Subcutaneous abdominal adipose tissue (tissue), 5 donors: ENCODE measurements at regions not wholly inside any gene's neighbourhood (a gene's known extent, or its start where the extent isn't known, plus 50 kb on each side); places are given as distances from the start of the nearest gene placed in this dataset.
"Not testable (repeated sequence)": the region's sequence is repeated elsewhere in the genome, so short reads cannot be mapped to it uniquely, and the experiment has no call there.

Experiments
- H3K27ac ChIP-seq: one replicate; pipeline ENCODE4 v1.7.0; 2013; ENCODE audit warnings: low read depth, mild to moderate bottlenecking, inconsistent platforms, low read length, moderate library complexity
- H3K27me3 ChIP-seq, 5 donors: one replicate each; pipeline ENCODE4 v1.7.0; 2013; ENCODE audit warnings: low read length in 5 of 5, inconsistent platforms in 1 of 5; ENCODE audit not compliant: control insufficient read depth in 5 of 5, insufficient read depth in 4 of 5
- H3K36me3 ChIP-seq, 5 donors: one replicate each; pipeline ENCODE4 v1.7.0; 2013; ENCODE audit warnings: low read length in 5 of 5; ENCODE audit not compliant: control insufficient read depth in 5 of 5, insufficient read depth in 5 of 5
- H3K4me1 ChIP-seq, 5 donors: one replicate each; pipeline ENCODE4 v1.7.0; 2013; ENCODE audit warnings: low read length in 5 of 5, mild to moderate bottlenecking in 3 of 5, moderate library complexity in 1 of 5; ENCODE audit not compliant: control insufficient read depth in 5 of 5, insufficient read depth in 5 of 5
- H3K4me3 ChIP-seq, 5 donors: one replicate each; pipeline ENCODE4 v1.7.0; 2013; ENCODE audit warnings: low read length in 5 of 5, low read depth in 1 of 5
- H3K9ac ChIP-seq, 5 donors: one replicate each; pipeline ENCODE4 v1.7.0; 2013; ENCODE audit warnings: low read length in 5 of 5, mild to moderate bottlenecking in 4 of 5, moderate library complexity in 3 of 5
- H3K9me3 ChIP-seq, 5 donors: one replicate each; pipeline ENCODE4 v1.7.0; 2013; ENCODE audit warnings: low read length in 5 of 5; ENCODE audit not compliant: control insufficient read depth in 5 of 5
- donor health status: healthy.
- donor health status: healthy.
- donor health status: healthy.
- donor health status: healthy.
- donor health status: healthy.

DNA sequence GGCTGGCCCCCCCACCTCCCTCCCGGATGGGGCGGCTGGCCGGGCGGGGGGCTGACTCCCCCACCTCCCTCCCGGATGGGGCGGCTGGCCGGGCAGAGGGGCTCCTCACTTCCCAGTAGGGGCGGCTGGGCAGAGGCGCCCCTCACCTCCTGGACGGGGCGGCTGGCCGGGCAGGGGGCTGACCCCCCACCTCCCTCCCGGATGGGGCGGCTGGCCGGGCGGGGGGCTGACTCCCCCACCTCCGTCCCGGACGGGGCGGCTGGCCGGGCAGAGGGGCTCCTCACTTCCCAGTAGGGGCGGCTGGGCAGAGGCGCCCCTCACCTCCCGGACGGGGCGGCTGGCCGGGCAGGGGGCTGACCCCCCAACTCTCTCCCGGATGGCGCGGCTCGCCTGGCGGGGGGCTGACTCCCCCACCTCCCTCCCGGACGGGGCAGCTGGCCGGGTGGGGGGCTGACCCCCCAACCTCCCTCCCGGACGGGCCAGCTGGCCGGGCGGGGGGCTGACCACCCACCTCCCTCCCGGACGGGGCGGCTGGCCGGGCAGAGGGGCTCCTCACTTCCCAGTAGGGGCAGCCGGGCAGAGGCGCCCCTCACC, 194.1 kb upstream of the GRIA1 start:
- not testable (repeated sequence) for H3K36me3 ChIP-seq, H3K9ac ChIP-seq, H3K4me1 ChIP-seq, H3K9me3 ChIP-seq, H3K27me3 ChIP-seq, H3K27ac ChIP-seq, H3K4me3 ChIP-seq

DNA sequence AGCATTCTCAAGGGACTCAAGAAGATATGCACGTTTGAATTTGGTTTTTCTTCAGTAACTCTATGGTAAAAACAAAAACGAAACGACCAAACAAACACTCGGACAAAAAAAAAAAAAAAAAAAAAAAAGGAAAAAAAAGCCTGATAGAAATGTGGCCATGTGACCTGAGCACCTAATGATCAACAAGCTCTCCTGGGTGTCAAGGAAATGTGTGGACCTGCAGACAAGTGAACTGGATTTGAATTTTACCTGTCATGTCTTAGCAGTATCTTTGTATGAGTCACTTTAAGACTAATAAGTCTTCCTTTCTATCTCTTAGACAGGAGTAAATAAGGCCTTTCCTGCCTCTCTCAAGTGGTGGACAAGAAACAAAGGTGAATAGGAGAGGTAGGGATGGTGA, 190.6 kb upstream of the GRIA1 start:
- no peak overlapping the region for H3K9ac ChIP-seq
- no peaks in the 10 kb centered on the region for H3K27me3 ChIP-seq
- no peak overlapping the region for H3K27ac ChIP-seq
- H3K4me1 ChIP-seq = no peaks in the 10 kb centered on the region
- H3K9me3 ChIP-seq = no peaks in the 10 kb centered on the region
- no peaks in the 10 kb centered on the region for H3K36me3 ChIP-seq
- no peak overlapping the region for H3K4me3 ChIP-seq

DNA sequence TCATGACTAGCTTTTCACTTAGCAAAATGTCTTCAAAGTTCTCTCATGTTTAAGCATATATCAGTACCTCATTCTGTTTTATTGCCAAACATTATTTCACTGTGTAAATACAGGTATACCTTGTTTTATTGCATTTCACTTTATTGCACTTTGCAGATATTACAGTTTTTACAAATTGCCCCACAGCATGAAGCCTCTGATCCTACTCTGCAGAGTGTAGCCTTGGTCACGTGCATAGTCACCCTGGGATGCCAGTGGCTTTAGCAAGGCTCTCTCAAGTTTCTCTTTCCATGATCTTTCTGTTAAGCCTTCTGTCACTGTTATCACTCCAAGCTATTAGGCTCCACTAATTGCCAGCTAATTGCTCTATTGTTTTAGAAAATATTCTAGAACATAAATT, 182.2 kb upstream of the GRIA1 start:
- H3K27me3 ChIP-seq = no peaks in the 10 kb centered on the region
- no peak overlapping the region for H3K9ac ChIP-seq
- H3K4me1 ChIP-seq = no peaks in the 10 kb centered on the region
- H3K27ac ChIP-seq = no peak overlapping the region
- peaks cover 0 to 3% (median 2%) of the 10 kb centered on the region in 5 donors for H3K9me3 ChIP-seq
- no peaks in the 10 kb centered on the region for H3K36me3 ChIP-seq
- H3K4me3 ChIP-seq = no peak overlapping the region

DNA sequence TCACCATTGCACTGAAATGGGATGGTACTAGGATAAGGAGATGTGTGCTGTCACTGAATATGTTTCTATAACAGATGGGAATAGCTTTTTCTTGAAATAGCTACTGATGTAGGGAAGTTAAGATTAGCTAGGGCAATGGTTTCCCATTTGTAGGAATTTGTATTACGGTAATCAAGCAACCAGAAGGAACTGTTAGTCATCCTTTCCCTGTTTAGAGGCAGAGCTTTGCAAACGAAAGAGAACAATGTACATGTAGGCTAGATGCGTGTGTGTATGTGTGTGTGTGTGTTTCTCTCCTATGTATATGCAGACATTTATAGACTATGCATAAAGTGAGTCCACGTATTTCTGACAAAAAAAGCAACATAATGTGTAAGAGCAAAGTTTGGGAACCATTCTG, 171.9 kb upstream of the GRIA1 start:
- Histone ChIP-seq H3K9ac (no peak overlapping the region), H3K4me3 (no peak overlapping the region), H3K4me1 (no peaks in the 10 kb centered on the region), H3K27me3 (no peaks in the 10 kb centered on the region), H3K36me3 (no peaks in the 10 kb centered on the region), H3K9me3 (no peaks in the 10 kb centered on the region), H3K27ac (no peak overlapping the region)

DNA sequence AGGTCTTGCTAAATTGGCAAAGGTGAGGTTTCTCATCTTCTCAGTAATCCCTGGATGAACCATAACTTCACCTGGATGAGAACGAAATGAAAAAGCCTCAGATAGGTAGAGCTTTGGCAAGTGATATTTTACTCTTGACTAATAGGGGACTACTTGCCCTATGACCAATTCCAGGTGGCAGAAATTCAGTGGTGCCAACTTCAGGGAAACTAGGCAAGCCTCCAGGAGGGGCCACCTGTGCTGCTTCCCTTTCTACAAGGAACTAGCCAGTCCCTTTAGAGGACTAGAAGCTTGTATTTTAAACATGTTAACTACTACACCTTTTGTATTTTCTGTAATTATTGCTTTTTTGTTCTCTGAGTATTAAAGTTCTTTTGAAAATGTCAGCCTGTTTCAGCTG, 169.0 kb upstream of the GRIA1 start:
- Histone ChIP-seq H3K9ac (no peak overlapping the region), H3K27ac (no peak overlapping the region), H3K4me3 (no peak overlapping the region), H3K36me3 (no peaks in the 10 kb centered on the region), H3K4me1 (no peaks in the 10 kb centered on the region), H3K27me3 (no peaks in the 10 kb centered on the region), H3K9me3 (no peaks in the 10 kb centered on the region)

DNA sequence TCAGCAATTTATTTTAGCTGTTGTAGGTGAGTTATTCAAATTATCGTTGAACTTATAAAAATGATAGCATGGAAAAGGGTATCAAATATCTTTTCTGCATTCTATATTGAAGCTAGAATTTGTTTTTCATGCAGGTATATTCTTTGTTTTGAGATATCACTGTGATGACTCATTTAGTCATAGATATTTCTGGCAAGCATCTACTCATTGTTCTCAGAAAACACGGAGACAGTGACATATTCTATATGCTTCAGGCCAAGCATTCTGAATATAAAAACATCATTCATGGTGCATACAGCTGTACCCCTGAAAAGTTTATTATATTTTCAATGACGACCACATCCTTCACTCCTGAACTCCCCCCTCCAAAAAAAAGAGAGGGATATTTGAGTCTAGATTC, 150.3 kb upstream of the GRIA1 start:
- Histone ChIP-seq H3K27ac (no peak overlapping the region), H3K9me3 (no peaks in the 10 kb centered on the region), H3K27me3 (no peaks in the 10 kb centered on the region), H3K4me1 (no peaks in the 10 kb centered on the region), H3K9ac (no peak overlapping the region), H3K4me3 (no peak overlapping the region), H3K36me3 (no peaks in the 10 kb centered on the region)

DNA sequence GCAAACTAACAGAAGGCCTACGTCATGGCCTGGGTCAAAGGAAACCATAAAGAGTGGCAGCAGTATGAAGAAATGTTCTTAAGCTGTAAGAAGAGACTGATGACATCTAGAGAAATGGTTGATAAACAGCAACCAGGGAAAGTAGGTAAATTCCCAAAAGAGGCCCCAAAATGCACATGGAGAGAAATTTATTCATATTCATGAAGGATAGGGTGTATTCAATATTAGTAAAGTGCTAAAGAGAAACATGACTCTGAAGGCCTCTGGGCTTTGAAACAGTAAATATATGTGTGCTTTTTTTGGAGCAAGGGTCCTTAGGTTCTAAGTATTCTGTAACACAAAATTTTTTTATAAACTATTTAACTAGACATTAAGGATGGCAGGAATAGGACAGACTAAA, 149.7 kb upstream of the GRIA1 start:
- no peaks in the 10 kb centered on the region for H3K4me1 ChIP-seq
- H3K27me3 ChIP-seq = no peaks in the 10 kb centered on the region
- no peak overlapping the region for H3K4me3 ChIP-seq
- H3K9me3 ChIP-seq = no peaks in the 10 kb centered on the region
- H3K9ac ChIP-seq = no peak overlapping the region
- no peaks in the 10 kb centered on the region for H3K36me3 ChIP-seq
- no peak overlapping the region for H3K27ac ChIP-seq

DNA sequence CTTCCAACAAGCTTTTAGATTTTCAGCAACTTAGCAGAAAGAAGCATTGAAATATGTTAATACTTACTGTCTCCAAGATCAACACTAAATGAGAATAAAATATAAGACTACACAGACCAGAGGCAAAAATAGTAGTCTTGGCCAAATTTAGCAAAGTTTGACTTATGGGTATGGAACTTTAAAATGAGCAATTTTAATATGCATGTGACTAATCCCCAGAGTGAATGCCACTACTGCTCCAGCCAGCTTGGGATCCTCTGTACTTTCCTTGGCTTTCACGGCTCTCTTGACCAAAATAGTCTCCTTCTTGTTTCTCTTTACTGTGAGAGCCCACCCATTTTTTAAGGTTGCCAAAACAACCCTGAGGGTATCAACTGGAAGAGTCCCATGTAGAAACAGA, 148.0 kb upstream of the GRIA1 start:
- no peaks in the 10 kb centered on the region for H3K4me1 ChIP-seq
- H3K9me3 ChIP-seq = no peaks in the 10 kb centered on the region
- no peak overlapping the region for H3K4me3 ChIP-seq
- no peak overlapping the region for H3K9ac ChIP-seq
- no peak overlapping the region for H3K27ac ChIP-seq
- no peaks in the 10 kb centered on the region for H3K27me3 ChIP-seq
- no peaks in the 10 kb centered on the region for H3K36me3 ChIP-seq

DNA sequence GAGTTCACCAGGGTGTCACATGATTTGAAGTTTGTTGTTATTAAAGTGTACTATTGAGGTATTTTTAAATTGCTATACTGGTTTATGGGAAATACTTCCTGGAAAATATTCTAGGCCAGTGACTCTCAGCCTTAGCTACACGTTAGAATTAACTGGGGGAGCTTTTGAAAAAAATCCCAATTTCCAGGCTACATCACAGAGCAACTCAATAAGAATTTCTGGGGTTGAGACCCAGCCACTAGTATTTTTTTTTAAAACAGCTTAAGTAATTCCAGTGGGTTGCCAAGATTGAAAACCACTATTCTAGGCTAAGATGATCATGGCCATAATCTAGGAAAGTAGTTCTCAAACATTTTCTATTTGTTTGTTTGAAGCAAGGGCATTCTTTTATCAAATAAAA, 142.9 kb upstream of the GRIA1 start:
- no peak overlapping the region for H3K27ac ChIP-seq
- H3K4me3 ChIP-seq = no peak overlapping the region

DNA sequence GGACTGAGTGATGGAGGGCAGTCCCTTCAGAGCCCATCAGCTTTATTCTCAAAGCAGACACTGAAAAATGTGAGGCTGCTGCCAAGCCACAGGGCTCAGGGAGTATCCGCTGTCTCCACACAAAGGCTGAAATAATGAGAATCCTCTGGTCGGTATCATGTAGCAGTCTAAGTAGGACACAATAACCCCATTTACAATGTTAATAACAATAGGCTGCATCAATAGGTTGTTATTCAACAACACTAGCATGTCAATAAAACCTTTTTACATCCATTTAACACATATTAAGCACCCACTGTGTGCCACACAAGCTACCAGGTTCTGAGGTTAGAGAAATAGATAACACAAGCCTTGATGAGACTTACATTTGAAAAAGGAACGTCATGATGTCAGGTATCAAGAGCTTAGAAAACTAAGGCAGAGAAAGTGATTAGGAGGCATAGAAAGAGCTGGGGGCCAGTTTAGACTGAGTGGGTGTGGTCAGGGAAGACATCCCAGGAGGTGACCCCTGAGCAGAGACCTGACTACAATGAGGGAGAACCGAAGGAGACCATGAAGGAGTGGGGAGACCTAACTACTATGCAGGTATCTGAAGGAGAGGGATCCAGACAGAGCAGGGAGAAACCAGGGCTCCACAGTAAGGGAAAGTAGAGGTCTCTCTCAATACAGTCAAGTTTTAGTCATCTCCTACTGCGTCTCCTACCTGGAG, 140.1 kb upstream of the GRIA1 start:
- Histone ChIP-seq H3K27me3 (peaks cover 0 to 6% (median 2%) of the 10 kb centered on the region in 5 donors), H3K9me3 (no peaks in the 10 kb centered on the region), H3K27ac (no peak overlapping the region), H3K4me1 (no peaks in the 10 kb centered on the region), H3K4me3 (no peak overlapping the region), H3K9ac (no peak overlapping the region), H3K36me3 (no peaks in the 10 kb centered on the region)

More for the DNA sequence above, 142.9 kb upstream of the GRIA1 start:
- no peaks in the 10 kb centered on the region for H3K9me3 ChIP-seq
- H3K27me3 ChIP-seq = peaks cover 0 to 6% (median 2%) of the 10 kb centered on the region in 5 donors
- no peaks in the 10 kb centered on the region for H3K4me1 ChIP-seq
- no peaks in the 10 kb centered on the region for H3K36me3 ChIP-seq
- no peak overlapping the region for H3K9ac ChIP-seq
